ENCODE measurements at regions not wholly inside any gene's neighbourhood (a gene's known extent, or its start where the extent isn't known, plus 50 kb on each side); places are given as distances from the start of the nearest gene placed in this dataset.

GRCh38 chr18:73653827-73654226, 493.8 kb downstream of the FBXO15 start:
- no peak for DNase-seq (ENCODE audit: low read depth in 4 of 4, low spot score in 1 of 4)

- no peak for DNase-seq (ENCODE audit: low read depth in 4 of 4, low spot score in 1 of 4)
Measured at GRCh38 chr18:73653251-73653650, 494.4 kb downstream of the FBXO15 start.

- no peak for DNase-seq (ENCODE audit: low read depth in 4 of 4, low spot score in 1 of 4)
Measured at GRCh38 chr18:73647391-73647790, 500.2 kb downstream of the FBXO15 start.

- no peak for DNase-seq (ENCODE audit: low read depth in 4 of 4, low spot score in 1 of 4)
Measured at GRCh38 chr18:73646772-73647171, 500.9 kb downstream of the FBXO15 start.

GRCh38 chr18:73646196-73646595, 501.4 kb downstream of the FBXO15 start:
- no peak for DNase-seq (ENCODE audit: low read depth in 4 of 4, low spot score in 1 of 4)

GRCh38 chr18:73645160-73645715, 502.4 kb downstream of the FBXO15 start:
- DNase-seq (ENCODE audit: low read depth in 4 of 4, low spot score in 1 of 4), result no peak

- no peak for DNase-seq (ENCODE audit: low read depth in 4 of 4, low spot score in 1 of 4)
Measured at GRCh38 chr18:73639788-73640187, 507.8 kb downstream of the FBXO15 start.

GRCh38 chr18:73638709-73639108, 508.9 kb downstream of the FBXO15 start:
- no peak for DNase-seq (ENCODE audit: low read depth in 4 of 4, low spot score in 1 of 4)

- no peak for DNase-seq (ENCODE audit: low read depth in 4 of 4, low spot score in 1 of 4)
Measured at GRCh38 chr18:73636355-73636754, 511.3 kb downstream of the FBXO15 start.

- no peak for DNase-seq (ENCODE audit: low read depth in 4 of 4, low spot score in 1 of 4)
Measured at GRCh38 chr18:73626859-73627258, 520.8 kb downstream of the FBXO15 start.

- no peak for DNase-seq (ENCODE audit: low read depth in 4 of 4, low spot score in 1 of 4)
Measured at GRCh38 chr18:73626221-73626620, 521.4 kb downstream of the FBXO15 start.

- no peak for DNase-seq (ENCODE audit: low read depth in 4 of 4, low spot score in 1 of 4)
Measured at GRCh38 chr18:73621091-73621490, 526.5 kb downstream of the FBXO15 start.

- DNase-seq (ENCODE audit: low read depth in 4 of 4, low spot score in 1 of 4), result no peak
Measured at GRCh38 chr18:73617981-73618380, 529.7 kb downstream of the FBXO15 start.

GRCh38 chr18:73615506-73615905, 532.1 kb downstream of the FBXO15 start:
- no peak for DNase-seq (ENCODE audit: low read depth in 4 of 4, low spot score in 1 of 4)

GRCh38 chr18:73614812-73615211, 532.8 kb downstream of the FBXO15 start:
- DNase-seq (ENCODE audit: low read depth in 4 of 4, low spot score in 1 of 4), result no peak

GRCh38 chr18:73613706-73614340, 533.8 kb downstream of the FBXO15 start:
- DNase-seq (ENCODE audit: low read depth in 4 of 4, low spot score in 1 of 4), result no peak

- DNase-seq (ENCODE audit: low read depth in 4 of 4, low spot score in 1 of 4), result no peak
Measured at GRCh38 chr18:73597832-73598615, 549.6 kb downstream of the FBXO15 start.

- no peak for DNase-seq (ENCODE audit: low read depth in 4 of 4, low spot score in 1 of 4)
Measured at GRCh38 chr18:73594749-73595148, 552.9 kb downstream of the FBXO15 start.

- no peak for DNase-seq (ENCODE audit: low read depth in 4 of 4, low spot score in 1 of 4)
Measured at GRCh38 chr18:73593207-73593606, 554.4 kb downstream of the FBXO15 start.

GRCh38 chr18:73590950-73591349, 556.7 kb downstream of the FBXO15 start:
- DNase-seq (ENCODE audit: low read depth in 4 of 4, low spot score in 1 of 4), result no peak

GRCh38 chr18:73579698-73580097, 567.9 kb downstream of the FBXO15 start:
- DNase-seq (ENCODE audit: low read depth in 4 of 4, low spot score in 1 of 4), result no peak

- DNase-seq (ENCODE audit: low read depth in 4 of 4, low spot score in 1 of 4), result no peak
Measured at GRCh38 chr18:73577365-73577764, 570.3 kb downstream of the FBXO15 start.
